AG09319 (cell line): ENCODE measurements at regions not wholly inside any gene's neighbourhood (a gene's known extent, or its start where the extent isn't known, plus 50 kb on each side); places are given as distances from the start of the nearest gene placed in this dataset.

Source experiments
- DNase-seq: peaks from one replicate; pipeline ENCODE4 v3.0.0-alpha.2; 2010; ENCODE audit warnings: low read depth; ENCODE audit errors: extremely low read depth
- CTCF ChIP-seq: IDR thresholded peaks from 2 replicates; pipeline ENCODE4 v1.5.1; 2011; ENCODE audit warnings: low read depth, mild to moderate bottlenecking, inconsistent platforms, low read length, moderate library complexity

- no peak for DNase-seq
Observed at GRCh38 chr14:61977217-61977616, 215.0 kb downstream of the SNAPC1 start.

GRCh38 chr14:61988240-61988639 lies 226.0 kb downstream of the SNAPC1 start:
- no peak for TF ChIP-seq CTCF
- no peak for DNase-seq

More at GRCh38 chr14:61977217-61977616, 215.0 kb downstream of the SNAPC1 start:
- no peak for TF ChIP-seq CTCF

GRCh38 chr14:61992139-61992538 lies 229.9 kb downstream of the SNAPC1 start:
- DNase-seq: no peak
- TF ChIP-seq CTCF: no peak

- DNase-seq: no peak
- no peak for TF ChIP-seq CTCF
Observed at GRCh38 chr14:61992926-61993325, 230.7 kb downstream of the SNAPC1 start.

- DNase-seq: no peak
- no peak for TF ChIP-seq CTCF
Observed at GRCh38 chr14:61994589-61994988, 232.4 kb downstream of the SNAPC1 start.

GRCh38 chr14:61996753-61997152 lies 234.5 kb downstream of the SNAPC1 start:
- DNase-seq: no peak
- no peak for TF ChIP-seq CTCF

- no peak for DNase-seq
- no peak for TF ChIP-seq CTCF
Observed at GRCh38 chr14:61997161-61997560, 234.9 kb downstream of the SNAPC1 start.
